ENCODE measurements at regions not wholly inside any gene's neighbourhood (a gene's known extent, or its start where the extent isn't known, plus 50 kb on each side); places are given as distances from the start of the nearest gene placed in this dataset.
"Not testable (repeated sequence)": the region's sequence is repeated elsewhere in the genome, so short reads cannot be mapped to it uniquely, and the experiment has no call there.

- TF ChIP-seq ZNF24 (tag by site-specific recombination; IDR thresholded peaks at IDR 0.05); CTCF (tag by site-specific recombination; IDR thresholded peaks at IDR 0.05); ZNF121 (tag by site-specific recombination; IDR thresholded peaks at IDR 0.05); ZNF157 (tag by site-specific recombination; IDR thresholded peaks at IDR 0.05); ZNF623 (tag by site-specific recombination; IDR thresholded peaks at IDR 0.05); ZNF214 (tag by site-specific recombination; IDR thresholded peaks at IDR 0.05; ENCODE audit: borderline replicate concordance): not testable (repeated sequence)
These were observed 3036.0 kb downstream of the TUBA3C start for GRCh38 chr13:16145652-16146051.
